Osteoblast (primary cell): ENCODE measurements at regions not wholly inside any gene's neighbourhood (a gene's known extent, or its start where the extent isn't known, plus 50 kb on each side); places are given as distances from the start of the nearest gene placed in this dataset.
A peak's percentile ranks its signal among the peaks of the same experiment; 100 is the strongest.

Experiments
- DNase-seq: peaks from one replicate; pipeline ENCODE4 v3.0.0; 2011; ENCODE audit warnings: low spot score, mixed read lengths; ENCODE audit not compliant: insufficient read length; ENCODE audit errors: missing footprints
- H2AFZ ChIP-seq: 2 replicates; pipeline ENCODE4 v1.6.0; 2011; ENCODE audit warnings: mild to moderate bottlenecking, low read length
- H3K27ac ChIP-seq: 2 replicates; pipeline ENCODE4 v1.5.1; 2011; ENCODE audit warnings: mild to moderate bottlenecking, low read depth, low read length, moderate library complexity
- H3K27me3 ChIP-seq: 2 replicates; pipeline ENCODE4 v1.6.0; 2012; ENCODE audit warnings: mild to moderate bottlenecking, control low read depth, inconsistent platforms, low read length, moderate library complexity; ENCODE audit not compliant: insufficient read depth
- H3K36me3 ChIP-seq: 2 replicates; pipeline ENCODE4 v1.5.1; 2011; ENCODE audit warnings: mild to moderate bottlenecking, low read length, control low read depth, moderate library complexity; ENCODE audit not compliant: insufficient read depth
- H3K4me1 ChIP-seq: 2 replicates; pipeline ENCODE4 v1.5.1; 2011; ENCODE audit warnings: mild to moderate bottlenecking, low read length, control low read depth, moderate library complexity; ENCODE audit not compliant: insufficient read depth
- H3K4me2 ChIP-seq: 2 replicates; pipeline ENCODE4 v1.6.0; 2011; ENCODE audit warnings: mild to moderate bottlenecking, low read length; ENCODE audit not compliant: insufficient read depth
- H3K4me3 ChIP-seq: fragments of 200-600 bp; sonication (generic); 3 replicates; pipeline ENCODE4 v1.5.1; 2012; ENCODE audit warnings: mild to moderate bottlenecking, low read length, inconsistent platforms; ENCODE audit not compliant: insufficient read depth
- H3K79me2 ChIP-seq: 2 replicates; pipeline ENCODE4 v1.6.0; 2012; ENCODE audit warnings: mild to moderate bottlenecking, low read length, control low read depth, inconsistent platforms; ENCODE audit not compliant: insufficient read depth
- H3K9me3 ChIP-seq: 2 replicates; pipeline ENCODE4 v1.5.1; 2011; ENCODE audit warnings: low read depth, low read length, control low read depth
- H4K20me1 ChIP-seq: 2 replicates; pipeline ENCODE4 v1.6.0; 2012; ENCODE audit warnings: mild to moderate bottlenecking, low read length, control low read depth; ENCODE audit not compliant: insufficient read depth
- TF ChIP-seq, protein P1 (sequence below): IDR thresholded peaks from 2 replicates; pipeline ENCODE4 v1.5.1; 2011; ENCODE audit warnings: mild to moderate bottlenecking, low read depth, low read length, moderate library complexity; ENCODE audit errors: extremely low read depth

DNA sequence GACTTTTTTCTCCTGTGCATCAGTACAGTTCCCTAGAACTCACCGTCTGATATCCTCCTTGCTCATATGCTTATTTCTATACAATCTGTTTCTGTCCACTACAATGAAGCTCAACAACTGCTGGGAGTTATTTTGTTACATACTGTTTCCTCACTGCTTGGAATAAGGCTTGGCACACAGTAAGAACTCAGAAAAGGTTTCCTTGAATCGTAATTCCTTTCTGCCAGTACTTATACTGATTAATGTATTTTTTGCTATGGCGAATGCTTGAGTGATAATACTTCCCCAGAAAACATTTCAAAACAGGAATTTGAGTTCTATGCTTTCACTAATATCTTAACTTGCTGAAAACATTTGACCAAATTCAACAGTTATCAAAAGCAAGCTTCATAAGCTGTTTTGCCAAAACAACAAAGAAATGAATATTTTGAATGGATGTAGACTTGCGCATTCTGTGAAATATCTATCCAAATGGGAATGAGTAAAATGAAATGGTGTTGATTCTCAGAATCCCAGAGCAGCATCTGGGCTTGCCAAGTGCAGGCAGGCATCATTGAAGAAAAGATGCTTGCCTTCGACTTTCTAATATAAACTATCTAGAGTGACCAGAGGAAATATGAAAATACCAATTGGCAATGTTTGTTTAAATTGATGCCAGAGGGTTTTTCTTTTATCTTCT is 286.3 kb downstream of the RAP2B start:
- Histone ChIP-seq H3K4me1 (no peaks in the 10 kb centered on the region), H3K4me2 (no peak overlapping the region), H3K9me3 (no peaks in the 10 kb centered on the region), H3K27me3 (no peaks in the 10 kb centered on the region), H3K27ac (no peak overlapping the region), H2AFZ (peak overlapping the region; percentile 33), H3K36me3 (no peaks in the 10 kb centered on the region), H4K20me1 (no peaks in the 10 kb centered on the region), H3K4me3 (no peak overlapping the region), H3K79me2 (no peaks in the 10 kb centered on the region)
- TF ChIP-seq, protein P1, sequence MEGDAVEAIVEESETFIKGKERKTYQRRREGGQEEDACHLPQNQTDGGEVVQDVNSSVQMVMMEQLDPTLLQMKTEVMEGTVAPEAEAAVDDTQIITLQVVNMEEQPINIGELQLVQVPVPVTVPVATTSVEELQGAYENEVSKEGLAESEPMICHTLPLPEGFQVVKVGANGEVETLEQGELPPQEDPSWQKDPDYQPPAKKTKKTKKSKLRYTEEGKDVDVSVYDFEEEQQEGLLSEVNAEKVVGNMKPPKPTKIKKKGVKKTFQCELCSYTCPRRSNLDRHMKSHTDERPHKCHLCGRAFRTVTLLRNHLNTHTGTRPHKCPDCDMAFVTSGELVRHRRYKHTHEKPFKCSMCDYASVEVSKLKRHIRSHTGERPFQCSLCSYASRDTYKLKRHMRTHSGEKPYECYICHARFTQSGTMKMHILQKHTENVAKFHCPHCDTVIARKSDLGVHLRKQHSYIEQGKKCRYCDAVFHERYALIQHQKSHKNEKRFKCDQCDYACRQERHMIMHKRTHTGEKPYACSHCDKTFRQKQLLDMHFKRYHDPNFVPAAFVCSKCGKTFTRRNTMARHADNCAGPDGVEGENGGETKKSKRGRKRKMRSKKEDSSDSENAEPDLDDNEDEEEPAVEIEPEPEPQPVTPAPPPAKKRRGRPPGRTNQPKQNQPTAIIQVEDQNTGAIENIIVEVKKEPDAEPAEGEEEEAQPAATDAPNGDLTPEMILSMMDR = no peak
- no peak for DNase-seq

DNA sequence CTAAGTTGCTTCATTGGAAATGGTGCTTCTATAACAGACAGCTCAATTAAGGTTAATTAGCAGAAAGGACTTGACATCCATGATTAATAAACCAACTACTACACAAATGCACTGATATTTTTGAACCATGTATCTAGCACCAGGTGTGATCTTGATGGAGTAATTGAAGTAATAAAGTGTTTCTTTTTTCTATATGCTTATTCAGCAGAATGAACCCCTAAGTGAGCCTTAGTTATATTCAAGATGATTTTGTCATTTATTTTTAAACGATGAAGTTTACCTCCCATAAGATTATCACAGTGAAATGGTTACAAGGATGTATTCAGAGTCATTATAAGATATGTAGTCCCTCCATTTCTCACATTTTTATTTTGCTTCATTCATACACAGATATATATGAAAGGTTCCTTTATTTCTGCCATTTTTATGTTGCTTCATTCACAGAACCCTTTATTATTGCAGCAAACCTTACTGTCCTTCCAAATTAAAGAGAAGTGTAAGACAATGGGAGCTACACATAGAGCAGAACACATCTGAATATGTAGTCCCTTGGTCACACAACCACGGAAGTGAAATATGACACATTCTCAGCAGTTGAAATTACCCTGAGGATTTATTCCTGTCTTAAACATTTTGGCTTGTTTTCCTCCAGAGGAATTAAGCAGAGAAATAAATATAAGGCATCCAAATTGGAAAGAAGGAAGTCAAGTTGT is 295.0 kb downstream of the RAP2B start:
- TF ChIP-seq, protein P1 = no peak
- H3K4me1 ChIP-seq = no peaks in the 10 kb centered on the region

DNA sequence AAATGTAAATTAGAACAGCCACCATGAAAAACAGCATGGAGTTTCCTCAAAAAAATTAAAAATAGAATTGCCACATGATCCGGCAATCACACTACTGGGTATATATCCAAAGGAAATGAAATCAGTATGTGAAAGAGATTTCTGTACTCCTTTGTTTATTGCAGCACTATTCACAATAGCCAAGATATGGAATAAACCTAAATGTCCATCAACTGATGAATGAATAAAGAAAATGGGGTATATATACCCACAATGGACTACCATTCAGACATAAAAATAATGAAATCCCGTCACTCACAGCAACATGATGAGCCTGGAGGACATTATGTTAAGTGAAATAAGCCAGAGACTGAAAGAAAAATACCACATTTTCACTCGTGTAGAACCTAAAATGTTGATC is 296.9 kb downstream of the RAP2B start:
- no peak overlapping the region for H3K4me3 ChIP-seq
- H3K9me3 ChIP-seq = no peaks in the 10 kb centered on the region
- no peak overlapping the region for H3K4me2 ChIP-seq

More for the DNA sequence above, 295.0 kb downstream of the RAP2B start:
- H3K4me2 ChIP-seq = no peak overlapping the region
- no peak for DNase-seq
- no peaks in the 10 kb centered on the region for H3K79me2 ChIP-seq
- H3K36me3 ChIP-seq = no peaks in the 10 kb centered on the region
- no peak overlapping the region for H2AFZ ChIP-seq
- no peaks in the 10 kb centered on the region for H3K27me3 ChIP-seq
- no peak overlapping the region for H3K4me3 ChIP-seq
- no peaks in the 10 kb centered on the region for H3K9me3 ChIP-seq
- no peaks in the 10 kb centered on the region for H4K20me1 ChIP-seq
- H3K27ac ChIP-seq = no peak overlapping the region

DNA sequence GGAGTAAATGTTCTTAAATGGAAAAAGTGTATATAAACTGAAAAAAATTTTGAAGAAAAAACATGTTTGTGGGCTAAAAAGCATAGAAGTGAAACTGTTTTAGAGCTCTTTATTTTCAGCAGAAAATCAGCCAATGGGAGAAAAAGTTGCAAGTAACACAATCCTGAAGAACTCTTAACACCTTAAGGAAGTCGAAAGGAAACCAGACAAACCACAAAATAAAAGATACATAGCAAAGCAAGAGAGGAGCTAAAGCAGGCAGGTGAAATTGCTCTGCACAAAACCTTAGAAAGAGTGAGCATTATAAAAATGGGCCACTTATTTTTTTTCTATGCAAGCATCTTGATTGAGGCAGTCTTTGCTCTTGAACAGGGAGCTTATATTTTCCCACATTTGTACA is 300.5 kb downstream of the RAP2B start:
- Histone ChIP-seq H3K4me2 (no peak overlapping the region), H3K27ac (no peak overlapping the region), H3K36me3 (no peaks in the 10 kb centered on the region), H4K20me1 (no peaks in the 10 kb centered on the region), H3K79me2 (no peaks in the 10 kb centered on the region), H2AFZ (no peak overlapping the region), H3K4me1 (no peaks in the 10 kb centered on the region), H3K4me3 (no peak overlapping the region), H3K27me3 (no peaks in the 10 kb centered on the region), H3K9me3 (no peaks in the 10 kb centered on the region)
- TF ChIP-seq, protein P1 = no peak
- DNase-seq = no peak

More for the DNA sequence above, 296.9 kb downstream of the RAP2B start:
- TF ChIP-seq, protein P1 = no peak
- DNase-seq = no peak
- Histone ChIP-seq H3K27ac (no peak overlapping the region), H3K27me3 (no peaks in the 10 kb centered on the region), H3K36me3 (no peaks in the 10 kb centered on the region), H3K79me2 (no peaks in the 10 kb centered on the region), H2AFZ (peak overlapping the region; percentile 17), H3K4me1 (no peaks in the 10 kb centered on the region), H4K20me1 (no peaks in the 10 kb centered on the region)
